Testis (tissue), 2 donors: ENCODE measurements at regions not wholly inside any gene's neighbourhood (a gene's known extent, or its start where the extent isn't known, plus 50 kb on each side); places are given as distances from the start of the nearest gene placed in this dataset.

Experiments
- DNase-seq: peaks from one replicate; pipeline ENCODE4 v3.0.0-alpha.2; 2019
- H3K27ac ChIP-seq, 2 donors: fragments of 200-600 bp; sonication (generic); one replicate each; pipeline ENCODE4 v1.5.1; 2019
- H3K27me3 ChIP-seq: fragments of 200-600 bp; sonication (generic); one replicate; pipeline ENCODE4 v1.5.1; 2019
- H3K36me3 ChIP-seq: fragments of 200-600 bp; sonication (generic); one replicate; pipeline ENCODE4 v1.5.1; 2017; ENCODE audit warnings: low read depth; ENCODE audit errors: missing control alignments
- H3K4me1 ChIP-seq: fragments of 200-600 bp; sonication (generic); one replicate; pipeline ENCODE4 v1.5.1; 2019
- H3K4me3 ChIP-seq, 2 donors: fragments of 200-600 bp; sonication (generic); one replicate each; pipeline ENCODE4 v1.5.1; 2017 to 2019
- H3K9me3 ChIP-seq: fragments of 200-600 bp; sonication (generic); one replicate; pipeline ENCODE4 v1.5.1; 2017
- CTCF ChIP-seq, 3 experiments: fragments of 450-650 bp in 2 of 3; fragments of 200-600 bp in 1 of 3; sonication (generic) in 1 of 3; IDR thresholded peaks; one replicate each; pipeline ENCODE4 v1.5.1; 2016 to 2019; ENCODE audit warnings: antibody characterized with exemption in 3 of 3, mild to moderate bottlenecking in 2 of 3, moderate library complexity in 1 of 3
- POLR2A ChIP-seq: fragments of 450-650 bp; IDR thresholded peaks from one replicate; pipeline ENCODE4 v1.6.1; 2017; ENCODE audit warnings: antibody characterized with exemption, mild to moderate bottlenecking, moderate library complexity
- WGBS, 2 donors: methylation state at CpG; one replicate each; pipeline ENCODE4 v1.1.5; 2018; 5-methylcytosine and 5-hydroxymethylcytosine counted together
- intact Hi-C: fragments of 100-400 bp; cut with DNase I; formaldehyde crosslinking; loops from one replicate; pipeline ENCODE4 v1.15.1; 2023; ENCODE audit warnings: low total_unique reads

- H3K4me3 ChIP-seq, result no peak overlapping the region
- no peak overlapping the region for H3K27ac ChIP-seq
- WGBS, 2 donors, result 85 to 88% methylated on average over 4 of the region's 4 CpGs
- H3K9me3 ChIP-seq, result no peaks in the 10 kb centered on the region
- H3K36me3 ChIP-seq, result no peaks in the 10 kb centered on the region
- intact Hi-C loops, result no loop called here
- no peaks in the 10 kb centered on the region for H3K4me1 ChIP-seq
- no peak for DNase-seq
- H3K27me3 ChIP-seq, result no peaks in the 10 kb centered on the region
- TF ChIP-seq CTCF (IDR thresholded peaks at IDR 0.05) (no peak), POLR2A (no peak)
Measured at GRCh38 chr16:27704252-27704651, 154.3 kb downstream of the KATNIP start.

- intact Hi-C loops, result no loop called here
- no peaks in the 10 kb centered on the region for H3K36me3 ChIP-seq
- TF ChIP-seq POLR2A, result no peak
- TF ChIP-seq CTCF (IDR thresholded peaks at IDR 0.05), result no peak
- H3K27ac ChIP-seq, result no peak overlapping the region
- WGBS, 2 donors, result 73 to 76% methylated on average over 9 to 10 of the region's 10 CpGs
- no peaks in the 10 kb centered on the region for H3K27me3 ChIP-seq
- H3K9me3 ChIP-seq, result no peaks in the 10 kb centered on the region
- H3K4me3 ChIP-seq, result no peak overlapping the region
- H3K4me1 ChIP-seq, result no peaks in the 10 kb centered on the region
- no peak for DNase-seq
Measured at GRCh38 chr16:27706156-27706865, 156.4 kb downstream of the KATNIP start.

GRCh38 chr16:27706866-27707685 is 157.1 kb downstream of the KATNIP start:
- no peak for DNase-seq
- 81 to 88% methylated on average over 16 of the region's 16 CpGs for WGBS, 2 donors
- H3K4me1 ChIP-seq, result no peaks in the 10 kb centered on the region
- H3K27ac ChIP-seq, result no peak overlapping the region
- H3K27me3 ChIP-seq, result no peaks in the 10 kb centered on the region
- no peak for TF ChIP-seq CTCF (IDR thresholded peaks at IDR 0.05)
- no peak for TF ChIP-seq POLR2A
- no peaks in the 10 kb centered on the region for H3K36me3 ChIP-seq
- no peak overlapping the region for H3K4me3 ChIP-seq
- intact Hi-C loops, result no loop called here
- no peaks in the 10 kb centered on the region for H3K9me3 ChIP-seq

- Histone ChIP-seq H3K4me1 (no peaks in the 10 kb centered on the region), H3K9me3 (no peaks in the 10 kb centered on the region), H3K27ac (no peak overlapping the region), H3K27me3 (no peaks in the 10 kb centered on the region), H3K4me3 (no peak overlapping the region), H3K36me3 (no peaks in the 10 kb centered on the region)
- intact Hi-C loops, result no loop called here
- TF ChIP-seq POLR2A (no peak), CTCF (IDR thresholded peaks at IDR 0.05) (no peak)
- WGBS, 2 donors, result 87 to 90% methylated on average over 10 of the region's 10 CpGs
- DNase-seq, result no peak
Measured at GRCh38 chr16:27708651-27709050, 158.7 kb downstream of the KATNIP start.
